CD14-positive monocyte (primary cell): ENCODE measurements at regions not wholly inside any gene's neighbourhood (a gene's known extent, or its start where the extent isn't known, plus 50 kb on each side); places are given as distances from the start of the nearest gene placed in this dataset.

Experiments
- DNase-seq, 3 donors: peaks; one replicate each; pipeline ENCODE4 v3.0.0-alpha.2; 2011 to 2022
- H2AFZ ChIP-seq: 2 replicates; pipeline ENCODE4 v1.6.0; 2012; ENCODE audit warnings: mild to moderate bottlenecking, low read depth, low read length, inconsistent platforms; ENCODE audit not compliant: insufficient read depth, poor library complexity, severe bottlenecking
- H3K27ac ChIP-seq, 2 donors: 1 replicate in 1 of 2; 2 replicates in 1 of 2; pipeline ENCODE4 v1.5.1; 2012 to 2013; ENCODE audit warnings: low read length in 2 of 2, control low read depth in 1 of 2, inconsistent platforms in 1 of 2, low read depth in 1 of 2, mild to moderate bottlenecking in 1 of 2
- H3K27me3 ChIP-seq, 2 donors: one replicate each; pipeline versions ENCODE4 v1.6.0 to v1.6.1; 2011 to 2013; ENCODE audit warnings: low read length in 2 of 2; ENCODE audit not compliant: control insufficient read depth in 2 of 2, insufficient read depth in 2 of 2
- H3K36me3 ChIP-seq, 2 donors: replicated peaks in 1 of 2; 1 replicate in 1 of 2; 2 replicates in 1 of 2; pipeline versions ENCODE4 v1.5.1 to v1.6.1; 2012 to 2013; ENCODE audit warnings: low read length in 2 of 2, control low read depth in 1 of 2, inconsistent platforms in 1 of 2, mild to moderate bottlenecking in 1 of 2; ENCODE audit not compliant: insufficient read depth in 2 of 2, control insufficient read depth in 1 of 2
- H3K4me1 ChIP-seq, 2 donors: 1 replicate in 1 of 2; 2 replicates in 1 of 2; pipeline versions ENCODE4 v1.5.1 to v1.6.1; 2012 to 2013; ENCODE audit warnings: low read length in 2 of 2, control low read depth in 1 of 2, inconsistent platforms in 1 of 2, mild to moderate bottlenecking in 1 of 2, moderate library complexity in 1 of 2; ENCODE audit not compliant: insufficient read depth in 2 of 2, control insufficient read depth in 1 of 2
- H3K4me2 ChIP-seq: replicated peaks from 2 replicates; pipeline ENCODE3; 2012; ENCODE audit warnings: low read length, moderate library complexity, mild to moderate bottlenecking; ENCODE audit not compliant: poor library complexity, severe bottlenecking; ENCODE audit errors: extremely low read depth
- H3K4me3 ChIP-seq, 3 experiments: fragments of 200-600 bp in 1 of 3; sonication (generic) in 1 of 3; replicated peaks in 1 of 3; 1 replicate in 2 of 3; 2 replicates in 1 of 3; pipeline ENCODE4 v1.5.1; 2011 to 2013; ENCODE audit warnings: low read length in 3 of 3, mild to moderate bottlenecking in 3 of 3, control low read depth in 2 of 3, low read depth in 2 of 3, inconsistent platforms in 1 of 3, moderate library complexity in 1 of 3
- H3K79me2 ChIP-seq: 2 replicates; pipeline ENCODE4 v1.6.0; 2012; ENCODE audit warnings: mild to moderate bottlenecking, control low read depth, inconsistent platforms, low read length, moderate library complexity; ENCODE audit not compliant: insufficient read depth
- H3K9ac ChIP-seq: 2 replicates; pipeline ENCODE4 v1.6.0; 2017; ENCODE audit warnings: low read length, mild to moderate bottlenecking; ENCODE audit not compliant: insufficient read depth, poor library complexity, severe bottlenecking
- H3K9me3 ChIP-seq, 2 donors: replicated peaks in 1 of 2; 1 replicate in 1 of 2; 2 replicates in 1 of 2; pipeline versions ENCODE4 v1.5.1 to v1.6.1; 2012 to 2013; ENCODE audit warnings: low read length in 2 of 2, control low read depth in 1 of 2; ENCODE audit not compliant: control insufficient read depth in 1 of 2, insufficient read depth in 1 of 2
- H4K20me1 ChIP-seq: 2 replicates; pipeline ENCODE4 v1.6.0; 2012; ENCODE audit warnings: mild to moderate bottlenecking, low read length, control low read depth, moderate library complexity; ENCODE audit not compliant: insufficient read depth
- H3K27ac Mint-ChIP-seq, 7 donors: one replicate each; pipeline ENCODE4 v1.8.0; 2020; ENCODE audit warnings: mild to moderate bottlenecking in 7 of 7, mixed read lengths in 7 of 7, moderate library complexity in 6 of 7, inconsistent platforms in 2 of 7
- H3K27me3 Mint-ChIP-seq, 3 donors: one replicate each; pipeline ENCODE4 v1.8.0; 2021 to 2022; ENCODE audit warnings: low read depth in 3 of 3, mild to moderate bottlenecking in 3 of 3, mixed read lengths in 3 of 3, moderate library complexity in 3 of 3, inconsistent platforms in 1 of 3
- H3K36me3 Mint-ChIP-seq, 2 donors: one replicate each; pipeline ENCODE4 v1.8.0; 2020; ENCODE audit warnings: mixed read lengths in 2 of 2, inconsistent platforms in 1 of 2, mild to moderate bottlenecking in 1 of 2
- H3K4me1 Mint-ChIP-seq: one replicate; pipeline ENCODE4 v1.8.0; 2020; ENCODE audit warnings: mild to moderate bottlenecking, mixed read lengths
- H3K4me3 Mint-ChIP-seq, 2 donors: one replicate each; pipeline ENCODE4 v1.8.0; 2020; ENCODE audit warnings: mild to moderate bottlenecking in 2 of 2, mixed read lengths in 2 of 2, moderate library complexity in 1 of 2
- H3K9me3 Mint-ChIP-seq, 7 donors: one replicate each; pipeline ENCODE4 v1.8.0; 2020 to 2022; ENCODE audit warnings: mixed read lengths in 7 of 7, mild to moderate bottlenecking in 6 of 7, moderate library complexity in 6 of 7, inconsistent platforms in 2 of 7
- WGBS: methylation state at CpG from one replicate; pipeline ENCODE4 v1.1.5; 2013; ENCODE audit warnings: missing lambda C conversion rate; ENCODE audit not compliant: insufficient coverage; 5-methylcytosine and 5-hydroxymethylcytosine counted together
- intact Hi-C, 2 donors: fragments of 100-400 bp; cut with micrococcal nuclease; formaldehyde crosslinking; loops; one replicate each; pipeline versions ENCODE4 v1.15.0 to v1.15.1; 2023
- TF ChIP-seq, protein P1 (sequence below): fragments of 200-600 bp; IDR thresholded peaks from one replicate; pipeline ENCODE4 v1.8.0; 2022; ENCODE audit warnings: antibody characterized with exemption, mild to moderate bottlenecking

DNA sequence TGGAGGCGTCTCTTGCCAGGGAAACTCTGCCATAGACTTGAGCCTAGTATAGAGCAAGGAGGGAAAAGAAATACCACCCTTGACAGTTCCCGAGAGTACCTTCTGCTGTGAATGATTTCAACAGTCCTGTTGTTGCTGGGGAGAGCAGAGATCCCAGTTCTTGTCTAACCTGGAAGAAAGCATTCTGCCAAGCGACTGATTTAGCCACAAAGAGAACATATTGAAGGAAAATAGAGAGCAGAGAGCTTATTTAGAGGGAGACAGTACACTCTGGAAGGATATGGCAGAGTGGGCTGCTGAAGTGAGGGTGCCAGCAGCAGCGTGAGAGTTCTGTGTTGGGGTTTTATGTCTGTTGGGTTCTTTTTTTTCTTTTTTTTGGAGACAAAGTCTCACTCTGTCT lies 966.9 kb upstream of the TMEM132C start:
- H3K9ac ChIP-seq = no peak overlapping the region
- 93% methylated on average over 3 of the region's 4 CpGs for WGBS
- no peaks in the 10 kb centered on the region for H3K9me3 ChIP-seq
- H3K36me3 ChIP-seq = no peaks in the 10 kb centered on the region
- H3K4me1 ChIP-seq = no peaks in the 10 kb centered on the region
- H3K27me3 ChIP-seq = no peaks in the 10 kb centered on the region
- intact Hi-C loops = no loop called here
- Mint-ChIP-seq H3K9me3 (peaks cover 0 to 11% (median 3%) of the 10 kb centered on the region in 7 donors), H3K27me3 (peaks cover 3 to 7% (median 3%) of the 10 kb centered on the region in 3 donors), H3K36me3 (no peaks in the 10 kb centered on the region), H3K4me1 (no peaks in the 10 kb centered on the region), H3K4me3 (no peak overlapping the region), H3K27ac (no peak overlapping the region)
- H3K4me2 ChIP-seq = no peak overlapping the region
- H3K4me3 ChIP-seq = no peak overlapping the region
- no peak overlapping the region for H2AFZ ChIP-seq
- TF ChIP-seq, protein P1, sequence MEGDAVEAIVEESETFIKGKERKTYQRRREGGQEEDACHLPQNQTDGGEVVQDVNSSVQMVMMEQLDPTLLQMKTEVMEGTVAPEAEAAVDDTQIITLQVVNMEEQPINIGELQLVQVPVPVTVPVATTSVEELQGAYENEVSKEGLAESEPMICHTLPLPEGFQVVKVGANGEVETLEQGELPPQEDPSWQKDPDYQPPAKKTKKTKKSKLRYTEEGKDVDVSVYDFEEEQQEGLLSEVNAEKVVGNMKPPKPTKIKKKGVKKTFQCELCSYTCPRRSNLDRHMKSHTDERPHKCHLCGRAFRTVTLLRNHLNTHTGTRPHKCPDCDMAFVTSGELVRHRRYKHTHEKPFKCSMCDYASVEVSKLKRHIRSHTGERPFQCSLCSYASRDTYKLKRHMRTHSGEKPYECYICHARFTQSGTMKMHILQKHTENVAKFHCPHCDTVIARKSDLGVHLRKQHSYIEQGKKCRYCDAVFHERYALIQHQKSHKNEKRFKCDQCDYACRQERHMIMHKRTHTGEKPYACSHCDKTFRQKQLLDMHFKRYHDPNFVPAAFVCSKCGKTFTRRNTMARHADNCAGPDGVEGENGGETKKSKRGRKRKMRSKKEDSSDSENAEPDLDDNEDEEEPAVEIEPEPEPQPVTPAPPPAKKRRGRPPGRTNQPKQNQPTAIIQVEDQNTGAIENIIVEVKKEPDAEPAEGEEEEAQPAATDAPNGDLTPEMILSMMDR = no peak
- DNase-seq = no peak
- no peak overlapping the region for H3K27ac ChIP-seq
- no peaks in the 10 kb centered on the region for H3K79me2 ChIP-seq
- no peaks in the 10 kb centered on the region for H4K20me1 ChIP-seq

DNA sequence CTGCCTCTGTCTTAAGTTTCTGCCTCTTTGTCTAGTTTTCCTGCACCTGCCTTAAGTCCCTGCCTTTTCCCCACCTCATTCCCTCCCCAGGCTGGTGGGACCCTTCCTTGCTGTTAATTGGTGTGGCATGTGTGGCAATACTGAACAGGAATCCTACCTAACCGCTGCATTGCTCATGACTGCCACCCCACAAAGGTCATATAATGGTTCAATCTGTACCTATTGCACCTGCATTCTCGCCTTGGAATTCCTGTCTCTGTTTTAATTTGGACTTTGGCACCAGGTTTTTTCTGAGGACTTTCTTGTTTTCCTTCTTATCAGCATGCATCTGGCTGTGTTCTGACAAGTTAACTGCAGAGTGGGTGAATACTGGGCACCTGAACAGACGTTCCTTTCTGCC lies 966.2 kb upstream of the TMEM132C start:
- Histone ChIP-seq H3K4me3 (no peak overlapping the region), H3K27ac (no peak overlapping the region), H3K79me2 (no peaks in the 10 kb centered on the region), H3K9me3 (no peaks in the 10 kb centered on the region), H3K9ac (no peak overlapping the region), H3K27me3 (no peaks in the 10 kb centered on the region), H3K4me2 (no peak overlapping the region), H3K36me3 (no peaks in the 10 kb centered on the region), H2AFZ (no peak overlapping the region), H4K20me1 (no peaks in the 10 kb centered on the region), H3K4me1 (no peaks in the 10 kb centered on the region)
- Mint-ChIP-seq H3K9me3 (peaks cover 0 to 13% (median 3%) of the 10 kb centered on the region in 7 donors), H3K27me3 (peaks cover 2 to 9% (median 3%) of the 10 kb centered on the region in 3 donors), H3K4me1 (no peaks in the 10 kb centered on the region), H3K4me3 (no peak overlapping the region), H3K36me3 (no peaks in the 10 kb centered on the region), H3K27ac (no peak overlapping the region)
- intact Hi-C loops = no loop called here
- 94% methylated on average over 2 of the region's 3 CpGs for WGBS
- TF ChIP-seq, protein P1 = no peak
- no peak for DNase-seq
